ENCODE measurements at regions not wholly inside any gene's neighbourhood (a gene's known extent, or its start where the extent isn't known, plus 50 kb on each side); places are given as distances from the start of the nearest gene placed in this dataset.

DNA sequence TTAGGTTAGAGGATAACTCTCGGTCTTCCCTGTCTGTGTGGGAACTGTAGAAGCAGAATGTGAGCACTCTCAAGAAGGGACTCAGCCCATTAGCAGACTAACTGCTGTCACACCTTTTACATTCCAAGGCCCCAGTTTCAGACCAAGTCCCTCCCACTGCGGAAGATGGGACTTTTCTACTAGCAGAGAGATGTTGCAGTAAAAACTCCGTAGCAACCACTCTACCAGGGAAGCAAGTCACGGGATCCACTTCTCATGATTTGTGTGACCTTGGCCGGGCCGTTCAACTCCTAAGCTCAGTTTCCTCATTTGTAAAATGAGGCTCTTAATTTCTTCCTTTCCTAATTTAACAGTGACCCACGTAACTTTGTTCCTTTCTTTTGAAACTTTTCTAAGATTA lies 77.1 kb upstream of the SLC4A11 start:
- TF ChIP-seq POLR2A (IDR thresholded peaks at IDR 0.05), result no peak
- TF ChIP-seq, protein P1, sequence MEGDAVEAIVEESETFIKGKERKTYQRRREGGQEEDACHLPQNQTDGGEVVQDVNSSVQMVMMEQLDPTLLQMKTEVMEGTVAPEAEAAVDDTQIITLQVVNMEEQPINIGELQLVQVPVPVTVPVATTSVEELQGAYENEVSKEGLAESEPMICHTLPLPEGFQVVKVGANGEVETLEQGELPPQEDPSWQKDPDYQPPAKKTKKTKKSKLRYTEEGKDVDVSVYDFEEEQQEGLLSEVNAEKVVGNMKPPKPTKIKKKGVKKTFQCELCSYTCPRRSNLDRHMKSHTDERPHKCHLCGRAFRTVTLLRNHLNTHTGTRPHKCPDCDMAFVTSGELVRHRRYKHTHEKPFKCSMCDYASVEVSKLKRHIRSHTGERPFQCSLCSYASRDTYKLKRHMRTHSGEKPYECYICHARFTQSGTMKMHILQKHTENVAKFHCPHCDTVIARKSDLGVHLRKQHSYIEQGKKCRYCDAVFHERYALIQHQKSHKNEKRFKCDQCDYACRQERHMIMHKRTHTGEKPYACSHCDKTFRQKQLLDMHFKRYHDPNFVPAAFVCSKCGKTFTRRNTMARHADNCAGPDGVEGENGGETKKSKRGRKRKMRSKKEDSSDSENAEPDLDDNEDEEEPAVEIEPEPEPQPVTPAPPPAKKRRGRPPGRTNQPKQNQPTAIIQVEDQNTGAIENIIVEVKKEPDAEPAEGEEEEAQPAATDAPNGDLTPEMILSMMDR (IDR thresholded peaks at IDR 0.05), result no peak

Measured in body of pancreas (tissue), 4 donors.